ENCODE measurements at regions not wholly inside any gene's neighbourhood (a gene's known extent, or its start where the extent isn't known, plus 50 kb on each side); places are given as distances from the start of the nearest gene placed in this dataset.

DNA sequence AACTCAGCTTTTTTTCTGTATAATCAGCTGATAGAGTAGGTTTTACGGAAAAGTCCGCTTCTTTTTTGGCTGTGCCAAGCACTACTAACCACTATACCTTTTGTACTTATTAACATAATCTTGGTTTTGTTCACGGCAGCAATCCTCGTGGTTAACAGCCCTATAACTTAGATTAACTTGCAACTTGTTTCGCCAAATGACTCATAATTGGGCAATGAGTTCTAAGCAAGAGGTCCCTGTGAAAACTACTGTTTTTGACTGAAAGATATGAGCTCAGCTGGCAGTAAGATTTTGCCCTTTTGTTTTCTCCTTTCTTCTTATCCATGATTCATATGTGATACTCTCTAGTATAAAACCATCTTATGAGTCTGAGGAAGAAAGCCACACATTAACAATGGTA, 345.0 kb upstream of the PCDH15 start:
- H3K27me3 ChIP-seq, result no peaks in the 10 kb centered on the region
- DNase-seq (ENCODE audit: extremely low spot score), result no peak
- H3K4me1 ChIP-seq, result no peaks in the 10 kb centered on the region
- intact Hi-C loops (cut with DNase I), result no loop called here
- H3K9me3 ChIP-seq, result no peaks in the 10 kb centered on the region
- TF ChIP-seq POLR2AphosphoS5 (IDR thresholded peaks at IDR 0.05), result no peak
- TF ChIP-seq POLR2A (IDR thresholded peaks at IDR 0.05; ENCODE audit: low read depth), result no peak
- TF ChIP-seq EP300 (IDR thresholded peaks at IDR 0.05), result no peak
- TF ChIP-seq, protein P1, sequence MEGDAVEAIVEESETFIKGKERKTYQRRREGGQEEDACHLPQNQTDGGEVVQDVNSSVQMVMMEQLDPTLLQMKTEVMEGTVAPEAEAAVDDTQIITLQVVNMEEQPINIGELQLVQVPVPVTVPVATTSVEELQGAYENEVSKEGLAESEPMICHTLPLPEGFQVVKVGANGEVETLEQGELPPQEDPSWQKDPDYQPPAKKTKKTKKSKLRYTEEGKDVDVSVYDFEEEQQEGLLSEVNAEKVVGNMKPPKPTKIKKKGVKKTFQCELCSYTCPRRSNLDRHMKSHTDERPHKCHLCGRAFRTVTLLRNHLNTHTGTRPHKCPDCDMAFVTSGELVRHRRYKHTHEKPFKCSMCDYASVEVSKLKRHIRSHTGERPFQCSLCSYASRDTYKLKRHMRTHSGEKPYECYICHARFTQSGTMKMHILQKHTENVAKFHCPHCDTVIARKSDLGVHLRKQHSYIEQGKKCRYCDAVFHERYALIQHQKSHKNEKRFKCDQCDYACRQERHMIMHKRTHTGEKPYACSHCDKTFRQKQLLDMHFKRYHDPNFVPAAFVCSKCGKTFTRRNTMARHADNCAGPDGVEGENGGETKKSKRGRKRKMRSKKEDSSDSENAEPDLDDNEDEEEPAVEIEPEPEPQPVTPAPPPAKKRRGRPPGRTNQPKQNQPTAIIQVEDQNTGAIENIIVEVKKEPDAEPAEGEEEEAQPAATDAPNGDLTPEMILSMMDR (IDR thresholded peaks at IDR 0.05), result no peak
- no peaks in the 10 kb centered on the region for H3K36me3 ChIP-seq
- no peak overlapping the region for H3K4me3 ChIP-seq
- H3K27ac ChIP-seq (replicated peaks in 1 of 4), result no peak overlapping the region
- 68% methylated on average over 5 of the region's 5 CpGs for WGBS

DNA sequence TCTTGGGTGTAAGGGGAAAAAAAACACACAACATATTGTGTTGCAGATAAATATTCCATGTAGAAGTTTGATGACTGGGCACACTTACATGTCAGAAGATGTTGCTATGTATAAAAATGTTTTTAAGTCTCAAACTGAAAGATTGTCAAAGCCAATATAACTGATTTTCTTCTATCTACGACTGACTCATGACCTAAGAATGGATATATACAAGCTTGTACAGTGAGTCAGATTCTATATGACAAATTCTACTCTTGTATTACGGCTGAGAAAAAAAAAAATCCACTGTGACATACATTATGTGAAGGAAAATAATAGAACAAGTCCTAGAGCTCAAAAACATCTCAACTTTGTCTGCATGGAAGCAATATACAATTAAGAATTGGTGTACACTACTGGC, 343.0 kb upstream of the PCDH15 start:
- no peak for TF ChIP-seq POLR2A (IDR thresholded peaks at IDR 0.05; ENCODE audit: low read depth)
- no peak for TF ChIP-seq POLR2AphosphoS5 (IDR thresholded peaks at IDR 0.05)
- TF ChIP-seq, protein P1 (IDR thresholded peaks at IDR 0.05), result no peak
- TF ChIP-seq EP300 (IDR thresholded peaks at IDR 0.05), result no peak
- no peak for DNase-seq (ENCODE audit: extremely low spot score)
- intact Hi-C loops (cut with DNase I), result no loop called here
- H3K36me3 ChIP-seq, result no peaks in the 10 kb centered on the region
- no peaks in the 10 kb centered on the region for H3K9me3 ChIP-seq
- no peak overlapping the region for H3K4me3 ChIP-seq
- no peaks in the 10 kb centered on the region for H3K4me1 ChIP-seq
- 93% methylated on average over 2 of the region's 2 CpGs for WGBS
- H3K27ac ChIP-seq (replicated peaks in 1 of 4), result no peak overlapping the region
- no peaks in the 10 kb centered on the region for H3K27me3 ChIP-seq

DNA sequence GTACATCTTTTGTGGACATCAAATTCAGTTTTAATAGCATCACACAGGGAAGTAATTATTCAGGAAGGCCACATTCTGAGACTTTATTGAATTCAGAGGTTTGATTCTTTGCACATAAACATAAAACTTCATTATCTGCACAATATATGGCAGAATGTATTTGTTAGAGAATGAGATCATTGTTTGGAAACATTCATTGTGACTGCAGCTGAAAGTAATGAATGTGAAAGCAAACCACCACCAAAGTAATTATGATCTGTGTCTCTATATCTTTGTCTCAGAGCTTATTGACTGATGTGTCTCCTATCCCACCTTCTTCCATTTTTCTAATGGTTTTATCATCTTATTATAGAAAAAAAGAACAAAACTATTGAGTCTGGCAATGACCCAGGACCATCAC, 340.9 kb upstream of the PCDH15 start:
- Histone ChIP-seq H3K4me1 (no peaks in the 10 kb centered on the region), H3K4me3 (no peak overlapping the region), H3K27me3 (no peaks in the 10 kb centered on the region), H3K36me3 (no peaks in the 10 kb centered on the region), H3K27ac (replicated peaks in 1 of 4) (no peak overlapping the region), H3K9me3 (peaks cover 0 to 3% (median 0%) of the 10 kb centered on the region in 4 donors)
- no peak for TF ChIP-seq POLR2AphosphoS5 (IDR thresholded peaks at IDR 0.05)
- no peak for TF ChIP-seq POLR2A (IDR thresholded peaks at IDR 0.05; ENCODE audit: low read depth)
- TF ChIP-seq, protein P1 (IDR thresholded peaks at IDR 0.05), result no peak
- no peak for TF ChIP-seq EP300 (IDR thresholded peaks at IDR 0.05)
- no peak for DNase-seq (ENCODE audit: extremely low spot score)
- intact Hi-C loops (cut with DNase I), result no loop called here

DNA sequence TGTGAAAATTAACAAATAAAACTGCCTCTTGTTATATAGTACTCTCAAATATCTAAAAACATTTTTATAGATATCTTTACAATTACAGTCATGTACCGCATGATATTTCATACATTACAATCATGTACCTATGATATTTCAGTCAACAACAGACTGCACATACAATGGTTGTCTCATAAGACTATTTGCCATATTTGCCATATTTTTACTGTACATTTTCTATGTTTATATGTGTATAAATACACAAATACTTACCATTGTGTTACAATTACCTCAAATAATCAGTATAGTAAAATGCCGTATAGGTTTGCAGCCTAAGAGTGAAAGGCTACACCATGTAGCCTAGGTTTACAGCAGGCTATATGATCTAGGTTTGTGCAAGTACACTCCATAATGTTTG, 336.0 kb upstream of the PCDH15 start:
- WGBS, result 96% methylated on average over 2 of the region's 2 CpGs
- TF ChIP-seq POLR2AphosphoS5 (IDR thresholded peaks at IDR 0.05) (no peak), EP300 (IDR thresholded peaks at IDR 0.05) (no peak), POLR2A (IDR thresholded peaks at IDR 0.05; ENCODE audit: low read depth) (no peak)
- TF ChIP-seq, protein P1 (IDR thresholded peaks at IDR 0.05), result no peak
- no peaks in the 10 kb centered on the region for H3K27me3 ChIP-seq
- H3K36me3 ChIP-seq, result no peaks in the 10 kb centered on the region
- no peaks in the 10 kb centered on the region for H3K4me1 ChIP-seq
- no peak overlapping the region for H3K4me3 ChIP-seq
- DNase-seq (ENCODE audit: extremely low spot score), result no peak
- H3K27ac ChIP-seq (replicated peaks in 1 of 4), result no peak overlapping the region
- intact Hi-C loops (cut with DNase I), result no loop called here
- H3K9me3 ChIP-seq, result peaks cover 0 to 3% (median 0%) of the 10 kb centered on the region in 4 donors

DNA sequence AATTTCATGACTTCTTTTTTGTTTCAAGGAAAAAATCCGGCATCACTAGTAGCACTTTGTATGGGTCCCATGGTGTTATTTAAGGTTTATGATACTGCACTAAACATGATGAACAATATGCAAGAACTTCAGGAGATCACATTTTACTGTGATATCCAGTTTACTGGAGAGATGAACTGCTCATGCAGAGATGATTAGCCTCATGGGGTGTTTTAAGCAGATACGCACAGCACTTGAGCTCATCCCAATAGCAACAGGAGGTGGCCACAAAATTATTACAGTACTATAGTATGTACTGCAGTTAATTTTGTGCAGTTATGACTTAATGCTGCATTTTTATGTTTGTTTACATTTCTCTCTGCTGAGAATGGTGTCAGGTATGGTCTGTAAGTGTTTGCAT, 303.7 kb upstream of the PCDH15 start:
- H3K9me3 ChIP-seq, result no peaks in the 10 kb centered on the region
- WGBS, result 89% methylated on average over 2 of the region's 2 CpGs
- H3K4me1 ChIP-seq, result no peaks in the 10 kb centered on the region
- no peaks in the 10 kb centered on the region for H3K36me3 ChIP-seq
- H3K4me3 ChIP-seq, result no peak overlapping the region
- intact Hi-C loops (cut with DNase I), result no loop called here
- no peaks in the 10 kb centered on the region for H3K27me3 ChIP-seq
- TF ChIP-seq POLR2AphosphoS5 (IDR thresholded peaks at IDR 0.05), result no peak
- TF ChIP-seq, protein P1 (IDR thresholded peaks at IDR 0.05), result no peak
- TF ChIP-seq EP300 (IDR thresholded peaks at IDR 0.05), result no peak
- no peak for TF ChIP-seq POLR2A (IDR thresholded peaks at IDR 0.05; ENCODE audit: low read depth)
- H3K27ac ChIP-seq (replicated peaks in 1 of 4), result no peak overlapping the region
- DNase-seq (ENCODE audit: extremely low spot score), result no peak
